GM12872 (cell line): ENCODE measurements at regions not wholly inside any gene's neighbourhood (a gene's known extent, or its start where the extent isn't known, plus 50 kb on each side); places are given as distances from the start of the nearest gene placed in this dataset.

Experiments used
- CTCF ChIP-seq: IDR thresholded peaks from 3 replicates; pipeline ENCODE4 v1.5.1; 2011; ENCODE audit warnings: low read depth, mild to moderate bottlenecking, low read length, moderate library complexity; ENCODE audit not compliant: insufficient read depth

GRCh38 chr5:104937598-104937997 lies 1375.0 kb upstream of the NUDT12 start:
- no peak for TF ChIP-seq CTCF

- no peak for TF ChIP-seq CTCF
Measured at GRCh38 chr5:104932431-104932830, 1369.8 kb upstream of the NUDT12 start.

- TF ChIP-seq CTCF = no peak
Measured at GRCh38 chr5:104928906-104929520, 1366.4 kb upstream of the NUDT12 start.

GRCh38 chr5:104915226-104915625 lies 1352.6 kb upstream of the NUDT12 start:
- no peak for TF ChIP-seq CTCF

GRCh38 chr5:104914536-104915070 lies 1352.0 kb upstream of the NUDT12 start:
- no peak for TF ChIP-seq CTCF

- no peak for TF ChIP-seq CTCF
Measured at GRCh38 chr5:104913841-104914281, 1351.3 kb upstream of the NUDT12 start.

GRCh38 chr5:104909803-104910202 lies 1347.2 kb upstream of the NUDT12 start:
- TF ChIP-seq CTCF = no peak

GRCh38 chr5:104904561-104904960 lies 1342.0 kb upstream of the NUDT12 start:
- TF ChIP-seq CTCF = no peak
